GM10266 (cell line): ENCODE measurements at regions not wholly inside any gene's neighbourhood (a gene's known extent, or its start where the extent isn't known, plus 50 kb on each side); places are given as distances from the start of the nearest gene placed in this dataset.

Experiments used
- DNase-seq: peaks from one replicate; pipeline ENCODE4 v3.0.0; 2012; ENCODE audit errors: extremely low spot score
- TF ChIP-seq, protein P1 (sequence below): IDR thresholded peaks from 2 replicates; pipeline ENCODE4 v1.5.1; 2012; ENCODE audit warnings: mild to moderate bottlenecking, low read depth; ENCODE audit not compliant: control insufficient read depth, insufficient read depth; ENCODE audit errors: missing control alignments

DNA sequence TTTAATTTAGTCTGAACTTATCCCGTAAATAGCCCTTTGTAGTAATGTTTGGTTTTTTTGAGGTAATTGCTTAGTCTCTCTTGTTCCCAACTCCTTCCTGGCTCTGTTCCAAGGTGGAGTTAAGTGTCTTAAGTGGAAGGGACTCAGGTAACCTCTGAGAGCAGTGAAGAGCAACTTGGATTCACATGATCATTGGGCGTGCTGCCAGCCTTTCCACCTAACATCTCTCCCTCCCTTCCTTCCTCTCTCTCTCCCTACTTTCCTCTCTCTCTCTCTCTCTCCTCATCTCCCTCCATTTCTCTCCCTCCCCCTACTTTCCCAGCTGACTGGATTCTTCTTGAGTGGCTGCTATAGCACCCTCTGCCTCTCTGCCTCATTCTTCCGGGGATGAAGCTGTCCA, 232.9 kb upstream of the SASH1 start:
- no peak for DNase-seq
- TF ChIP-seq, protein P1, sequence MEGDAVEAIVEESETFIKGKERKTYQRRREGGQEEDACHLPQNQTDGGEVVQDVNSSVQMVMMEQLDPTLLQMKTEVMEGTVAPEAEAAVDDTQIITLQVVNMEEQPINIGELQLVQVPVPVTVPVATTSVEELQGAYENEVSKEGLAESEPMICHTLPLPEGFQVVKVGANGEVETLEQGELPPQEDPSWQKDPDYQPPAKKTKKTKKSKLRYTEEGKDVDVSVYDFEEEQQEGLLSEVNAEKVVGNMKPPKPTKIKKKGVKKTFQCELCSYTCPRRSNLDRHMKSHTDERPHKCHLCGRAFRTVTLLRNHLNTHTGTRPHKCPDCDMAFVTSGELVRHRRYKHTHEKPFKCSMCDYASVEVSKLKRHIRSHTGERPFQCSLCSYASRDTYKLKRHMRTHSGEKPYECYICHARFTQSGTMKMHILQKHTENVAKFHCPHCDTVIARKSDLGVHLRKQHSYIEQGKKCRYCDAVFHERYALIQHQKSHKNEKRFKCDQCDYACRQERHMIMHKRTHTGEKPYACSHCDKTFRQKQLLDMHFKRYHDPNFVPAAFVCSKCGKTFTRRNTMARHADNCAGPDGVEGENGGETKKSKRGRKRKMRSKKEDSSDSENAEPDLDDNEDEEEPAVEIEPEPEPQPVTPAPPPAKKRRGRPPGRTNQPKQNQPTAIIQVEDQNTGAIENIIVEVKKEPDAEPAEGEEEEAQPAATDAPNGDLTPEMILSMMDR, result no peak

DNA sequence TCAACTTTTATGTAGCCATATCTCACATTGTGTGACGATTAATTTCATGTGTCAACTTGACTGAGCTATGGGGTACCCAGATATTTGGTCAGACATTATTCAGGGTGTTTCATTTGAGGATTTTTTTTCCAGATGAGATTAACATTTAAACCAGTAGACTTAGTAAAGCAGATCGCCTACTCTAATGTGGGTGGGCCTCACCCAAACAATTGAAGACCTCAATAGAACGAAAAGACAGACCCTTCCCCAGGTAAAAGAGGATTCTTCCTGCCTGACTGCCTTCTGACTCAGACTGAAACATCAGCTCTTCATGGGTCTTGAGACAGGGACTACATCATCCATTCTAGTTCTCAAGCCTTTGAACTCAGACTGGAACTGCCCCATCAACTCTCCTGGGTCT, 231.7 kb upstream of the SASH1 start:
- no peak for DNase-seq
- TF ChIP-seq, protein P1, result no peak

DNA sequence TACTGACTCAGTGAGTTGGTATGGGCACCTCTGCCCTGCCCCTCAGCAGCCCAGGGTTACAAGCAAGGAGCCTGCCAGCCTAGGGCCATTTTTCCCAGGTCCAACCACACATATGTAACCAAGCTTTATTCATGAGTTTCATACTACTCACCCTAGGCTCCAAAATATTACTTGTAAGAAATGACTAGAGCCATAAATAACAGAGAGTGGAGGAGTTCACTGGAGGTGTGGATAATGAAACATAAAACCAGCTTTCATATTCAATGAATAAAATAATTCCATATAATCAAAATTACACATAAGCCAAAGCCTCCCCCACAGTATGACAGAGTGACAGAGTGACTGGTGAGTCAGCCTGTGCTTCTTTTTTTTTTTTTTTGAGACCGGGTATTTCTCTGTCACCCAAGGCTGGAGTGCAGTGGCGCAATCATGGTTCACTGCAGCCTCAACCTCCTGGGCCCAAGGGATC, 229.8 kb upstream of the SASH1 start:
- DNase-seq, result no peak
- TF ChIP-seq, protein P1, result no peak

DNA sequence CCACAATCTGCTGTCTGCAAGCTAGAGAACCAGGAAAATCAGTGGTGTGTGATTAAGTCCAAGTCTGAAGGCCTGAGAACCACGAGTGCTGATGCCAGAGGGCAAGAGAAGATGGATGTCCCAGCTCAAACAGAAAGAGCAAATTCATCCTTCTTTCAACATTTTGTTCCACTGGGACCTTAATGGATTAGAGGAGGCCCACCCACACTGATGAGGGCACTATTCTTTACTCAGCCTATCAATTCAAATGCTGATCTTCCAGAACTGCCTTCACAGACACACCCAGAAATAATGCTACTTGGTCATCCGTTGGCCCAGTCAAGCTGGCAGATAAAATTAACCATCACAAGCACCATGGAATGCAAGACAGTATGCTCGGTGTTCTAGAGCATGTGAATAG, 226.6 kb upstream of the SASH1 start:
- no peak for DNase-seq

DNA sequence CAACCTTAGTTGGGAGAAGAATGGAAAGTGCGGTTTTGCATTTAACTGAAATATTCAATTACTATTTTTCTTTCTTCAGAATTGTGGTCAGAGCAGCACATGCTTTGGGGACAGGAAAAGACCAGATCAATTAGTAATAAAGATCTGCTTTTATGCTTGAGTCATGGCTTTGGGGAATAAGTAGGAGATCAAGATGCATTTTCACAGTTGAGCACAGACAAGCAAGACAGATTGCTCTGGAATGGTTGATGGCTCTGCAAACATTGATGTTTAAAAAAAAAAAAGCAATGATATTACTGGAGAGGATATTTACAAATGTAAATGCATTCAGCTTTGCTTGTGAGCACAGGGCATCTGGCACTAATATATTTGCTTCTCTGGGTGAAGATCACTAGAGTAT, 224.4 kb upstream of the SASH1 start:
- TF ChIP-seq, protein P1, result no peak
- DNase-seq, result no peak

More for the DNA sequence above, 226.6 kb upstream of the SASH1 start:
- TF ChIP-seq, protein P1, result no peak

DNA sequence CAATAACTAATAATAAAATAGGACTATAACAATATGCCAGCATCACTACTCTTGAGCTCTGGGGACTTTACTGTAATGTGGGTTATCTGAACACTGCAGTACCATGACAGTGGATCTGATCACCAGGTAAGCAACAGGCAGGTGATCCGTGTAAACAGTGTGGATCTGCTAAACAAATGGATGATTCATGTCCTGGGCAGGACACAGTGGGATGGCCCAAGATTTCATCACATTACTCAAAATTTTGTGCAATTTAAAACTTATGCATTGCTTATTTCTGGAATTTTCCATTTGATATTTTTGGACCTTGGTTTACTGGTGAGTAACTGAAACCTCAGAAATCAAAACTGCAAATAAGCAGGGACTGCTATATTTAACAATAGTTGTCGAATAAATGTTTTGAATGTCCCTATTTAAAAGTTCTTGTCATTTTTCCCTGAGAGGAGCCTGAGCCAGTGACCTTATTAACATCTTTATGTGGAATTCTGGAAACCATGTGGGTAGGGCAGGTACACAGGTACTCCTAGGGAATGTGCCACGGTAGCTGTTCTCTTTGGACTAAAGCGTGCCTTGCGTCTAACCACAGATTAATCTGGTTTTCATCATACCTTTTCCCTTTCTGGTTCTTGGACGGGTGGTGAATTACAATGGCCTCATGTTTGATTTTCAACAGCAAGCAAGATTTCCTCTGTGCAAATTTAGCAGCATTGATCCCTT, 214.5 kb upstream of the SASH1 start:
- DNase-seq, result no peak
- TF ChIP-seq, protein P1, result no peak

DNA sequence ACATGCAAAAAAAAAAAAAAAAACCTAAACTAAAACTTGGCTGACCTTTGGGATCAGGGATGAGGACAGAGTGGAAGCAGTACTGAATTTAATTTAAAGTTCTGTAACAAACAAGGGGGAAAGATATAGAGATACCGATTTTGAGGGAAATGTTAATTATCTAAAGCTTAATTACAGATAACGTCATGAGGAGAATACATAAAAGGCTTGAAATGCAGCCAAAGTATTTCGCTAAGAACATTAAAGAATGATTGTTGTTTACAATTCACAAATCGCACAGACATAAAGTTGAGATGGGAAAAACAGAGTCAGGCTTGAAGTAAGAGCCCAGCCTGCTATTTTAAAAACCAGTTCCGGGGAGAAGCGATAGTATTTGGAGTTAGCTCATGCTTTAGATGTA, 208.0 kb upstream of the SASH1 start:
- TF ChIP-seq, protein P1, result no peak
- DNase-seq, result no peak
